ENCODE measurements at regions not wholly inside any gene's neighbourhood (a gene's known extent, or its start where the extent isn't known, plus 50 kb on each side); places are given as distances from the start of the nearest gene placed in this dataset.

DNA sequence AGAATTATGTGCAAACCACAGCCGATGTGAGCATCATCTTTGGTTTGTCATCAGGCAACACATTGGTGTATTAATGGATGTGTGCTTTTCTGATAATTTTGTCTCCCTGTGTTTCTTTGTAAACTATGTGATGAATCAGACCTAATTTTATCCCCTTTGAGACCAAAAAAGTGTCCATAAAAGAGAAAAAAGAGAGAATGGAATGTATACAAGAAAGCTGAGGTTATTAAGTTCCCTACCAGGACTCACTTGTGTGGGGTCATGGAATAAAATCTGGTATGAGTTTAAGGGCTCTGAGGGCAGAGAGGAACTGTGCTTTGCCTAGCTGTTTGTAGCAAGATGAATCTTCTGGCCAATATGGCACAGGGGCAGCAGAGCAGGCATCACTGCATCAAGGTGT lies 239.5 kb upstream of the HAND2 start:
- peaks cover 3% of the 10 kb centered on the region for H3K27me3 Mint-ChIP-seq (ENCODE audit: low read depth, unreplicated experiment)
- Histone ChIP-seq H3K27ac (ENCODE audit: low read depth, low read length) (no peak overlapping the region), H3K27me3 (ENCODE audit: insufficient read depth, low read length) (no peaks in the 10 kb centered on the region), H3K9ac (ENCODE audit: low read length) (no peak overlapping the region), H3K9me3 (ENCODE audit: insufficient read depth, low read depth, low read length) (peaks cover 3% of the 10 kb centered on the region), H4K20me1 (ENCODE audit: insufficient read depth, low read length) (no peaks in the 10 kb centered on the region), H3K36me3 (ENCODE audit: insufficient read depth, low read length) (no peaks in the 10 kb centered on the region), H3K79me2 (ENCODE audit: insufficient read depth, low read length) (no peaks in the 10 kb centered on the region), H3K4me2 (ENCODE audit: low read length) (no peak overlapping the region), H2AFZ (ENCODE audit: low read depth, low read length) (no peak overlapping the region), H3K4me3 (ENCODE audit: insufficient read depth, low read depth, low read length) (no peak overlapping the region), H3K4me1 (ENCODE audit: insufficient read depth, low read length) (no peaks in the 10 kb centered on the region)
- no peaks in the 10 kb centered on the region for H3K4me1 Mint-ChIP-seq (ENCODE audit: low read depth, unreplicated experiment)
- H3K9me3 Mint-ChIP-seq (ENCODE audit: unreplicated experiment): no peaks in the 10 kb centered on the region
- DNase-seq (ENCODE audit: low read depth) (no peak), FAIRE-seq (no peak)
- H3K27ac Mint-ChIP-seq (ENCODE audit: unreplicated experiment): no peak overlapping the region
- TF ChIP-seq, protein P1, sequence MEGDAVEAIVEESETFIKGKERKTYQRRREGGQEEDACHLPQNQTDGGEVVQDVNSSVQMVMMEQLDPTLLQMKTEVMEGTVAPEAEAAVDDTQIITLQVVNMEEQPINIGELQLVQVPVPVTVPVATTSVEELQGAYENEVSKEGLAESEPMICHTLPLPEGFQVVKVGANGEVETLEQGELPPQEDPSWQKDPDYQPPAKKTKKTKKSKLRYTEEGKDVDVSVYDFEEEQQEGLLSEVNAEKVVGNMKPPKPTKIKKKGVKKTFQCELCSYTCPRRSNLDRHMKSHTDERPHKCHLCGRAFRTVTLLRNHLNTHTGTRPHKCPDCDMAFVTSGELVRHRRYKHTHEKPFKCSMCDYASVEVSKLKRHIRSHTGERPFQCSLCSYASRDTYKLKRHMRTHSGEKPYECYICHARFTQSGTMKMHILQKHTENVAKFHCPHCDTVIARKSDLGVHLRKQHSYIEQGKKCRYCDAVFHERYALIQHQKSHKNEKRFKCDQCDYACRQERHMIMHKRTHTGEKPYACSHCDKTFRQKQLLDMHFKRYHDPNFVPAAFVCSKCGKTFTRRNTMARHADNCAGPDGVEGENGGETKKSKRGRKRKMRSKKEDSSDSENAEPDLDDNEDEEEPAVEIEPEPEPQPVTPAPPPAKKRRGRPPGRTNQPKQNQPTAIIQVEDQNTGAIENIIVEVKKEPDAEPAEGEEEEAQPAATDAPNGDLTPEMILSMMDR (IDR thresholded peaks at IDR 0.05; ENCODE audit: insufficient read depth, low read depth, low read length): no peak
- TF ChIP-seq EZH2 (IDR thresholded peaks at IDR 0.05; ENCODE audit: insufficient read depth, low read length): no peak
- H3K36me3 Mint-ChIP-seq (ENCODE audit: low read depth, unreplicated experiment): no peaks in the 10 kb centered on the region
- H3K4me3 Mint-ChIP-seq (ENCODE audit: unreplicated experiment): no peak overlapping the region

DNA sequence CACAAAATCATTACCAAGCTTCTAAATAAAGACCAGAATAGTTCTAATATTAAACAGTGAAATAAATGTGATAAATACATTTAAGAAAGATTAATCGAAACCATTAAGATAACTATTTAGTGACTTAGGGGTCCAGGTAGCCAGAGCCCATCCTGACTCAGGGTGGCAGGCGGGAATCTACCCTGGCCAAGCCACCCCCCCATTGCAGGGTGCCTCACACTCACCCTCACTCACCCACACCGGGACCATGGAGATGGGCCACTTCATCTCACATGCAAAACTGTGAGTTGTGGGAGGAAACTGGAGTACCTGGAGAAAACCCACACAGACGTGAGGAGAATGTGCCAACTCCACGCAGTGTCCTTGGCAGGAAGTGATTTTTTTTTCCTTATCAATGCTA lies 237.6 kb upstream of the HAND2 start:
- no peak for TF ChIP-seq EZH2 (IDR thresholded peaks at IDR 0.05; ENCODE audit: insufficient read depth, low read length)
- TF ChIP-seq, protein P1 (IDR thresholded peaks at IDR 0.05; ENCODE audit: insufficient read depth, low read depth, low read length): no peak
- H4K20me1 ChIP-seq (ENCODE audit: insufficient read depth, low read length): no peaks in the 10 kb centered on the region
- H3K27me3 ChIP-seq (ENCODE audit: insufficient read depth, low read length): no peaks in the 10 kb centered on the region
- H3K36me3 ChIP-seq (ENCODE audit: insufficient read depth, low read length): no peaks in the 10 kb centered on the region
- H3K9ac ChIP-seq (ENCODE audit: low read length): no peak overlapping the region
- H3K9me3 ChIP-seq (ENCODE audit: insufficient read depth, low read depth, low read length): peaks cover 3% of the 10 kb centered on the region
- no peak overlapping the region for H3K4me2 ChIP-seq (ENCODE audit: low read length)
- no peaks in the 10 kb centered on the region for H3K4me1 ChIP-seq (ENCODE audit: insufficient read depth, low read length)
- H3K27ac ChIP-seq (ENCODE audit: low read depth, low read length): no peak overlapping the region
- FAIRE-seq (no peak), DNase-seq (ENCODE audit: low read depth) (no peak)
- peaks cover 3% of the 10 kb centered on the region for H3K27me3 Mint-ChIP-seq (ENCODE audit: low read depth, unreplicated experiment)
- H3K9me3 Mint-ChIP-seq (ENCODE audit: unreplicated experiment): no peaks in the 10 kb centered on the region
- no peak overlapping the region for H3K27ac Mint-ChIP-seq (ENCODE audit: unreplicated experiment)
- H3K79me2 ChIP-seq (ENCODE audit: insufficient read depth, low read length): no peaks in the 10 kb centered on the region
- H3K4me3 ChIP-seq (ENCODE audit: insufficient read depth, low read depth, low read length): no peak overlapping the region
- no peak overlapping the region for H2AFZ ChIP-seq (ENCODE audit: low read depth, low read length)
- no peaks in the 10 kb centered on the region for H3K4me1 Mint-ChIP-seq (ENCODE audit: low read depth, unreplicated experiment)
- no peaks in the 10 kb centered on the region for H3K36me3 Mint-ChIP-seq (ENCODE audit: low read depth, unreplicated experiment)
- H3K4me3 Mint-ChIP-seq (ENCODE audit: unreplicated experiment): no peak overlapping the region

DNA sequence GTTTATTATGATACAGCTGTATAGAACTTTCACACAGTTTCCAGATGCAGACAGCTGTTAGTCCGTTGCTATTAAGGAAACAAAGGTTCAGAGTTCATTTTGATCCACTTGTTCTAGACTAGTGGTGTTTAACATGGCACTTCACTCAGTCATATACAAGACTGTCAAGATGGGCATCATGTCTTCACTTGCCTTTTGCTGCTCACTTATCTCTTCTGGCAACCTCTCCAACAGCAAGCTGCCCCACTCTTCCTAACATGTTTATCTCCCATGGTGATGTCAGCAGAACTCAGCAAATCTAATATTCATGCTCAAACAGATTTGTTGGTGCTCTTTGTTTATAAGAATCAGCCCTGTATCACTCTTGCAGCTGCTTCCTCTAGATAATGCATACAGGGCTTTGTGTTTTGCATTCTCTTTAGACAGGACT lies 236.2 kb upstream of the HAND2 start:
- DNase-seq (ENCODE audit: low read depth) (no peak), FAIRE-seq (no peak)
- no peak for TF ChIP-seq EZH2 (IDR thresholded peaks at IDR 0.05; ENCODE audit: insufficient read depth, low read length)
- TF ChIP-seq, protein P1 (IDR thresholded peaks at IDR 0.05; ENCODE audit: insufficient read depth, low read depth, low read length): no peak
- H3K27me3 ChIP-seq (ENCODE audit: insufficient read depth, low read length): no peaks in the 10 kb centered on the region
- H3K9me3 ChIP-seq (ENCODE audit: insufficient read depth, low read depth, low read length): peaks cover 3% of the 10 kb centered on the region
- H3K4me2 ChIP-seq (ENCODE audit: low read length): no peak overlapping the region
- H3K36me3 Mint-ChIP-seq (ENCODE audit: low read depth, unreplicated experiment): no peaks in the 10 kb centered on the region
- no peaks in the 10 kb centered on the region for H4K20me1 ChIP-seq (ENCODE audit: insufficient read depth, low read length)
- H2AFZ ChIP-seq (ENCODE audit: low read depth, low read length): no peak overlapping the region
- H3K27ac ChIP-seq (ENCODE audit: low read depth, low read length): no peak overlapping the region
- no peaks in the 10 kb centered on the region for H3K79me2 ChIP-seq (ENCODE audit: insufficient read depth, low read length)
- peaks cover 3% of the 10 kb centered on the region for H3K27me3 Mint-ChIP-seq (ENCODE audit: low read depth, unreplicated experiment)
- H3K4me1 ChIP-seq (ENCODE audit: insufficient read depth, low read length): no peaks in the 10 kb centered on the region
- no peak overlapping the region for H3K9ac ChIP-seq (ENCODE audit: low read length)
- H3K4me3 ChIP-seq (ENCODE audit: insufficient read depth, low read depth, low read length): no peak overlapping the region
- no peaks in the 10 kb centered on the region for H3K4me1 Mint-ChIP-seq (ENCODE audit: low read depth, unreplicated experiment)
- H3K4me3 Mint-ChIP-seq (ENCODE audit: unreplicated experiment): no peak overlapping the region
- H3K36me3 ChIP-seq (ENCODE audit: insufficient read depth, low read length): no peaks in the 10 kb centered on the region
- H3K9me3 Mint-ChIP-seq (ENCODE audit: unreplicated experiment): no peaks in the 10 kb centered on the region
- no peak overlapping the region for H3K27ac Mint-ChIP-seq (ENCODE audit: unreplicated experiment)
